ENCODE measurements at regions not wholly inside any gene's neighbourhood (a gene's known extent, or its start where the extent isn't known, plus 50 kb on each side); places are given as distances from the start of the nearest gene placed in this dataset.
"Not testable (repeated sequence)": the region's sequence is repeated elsewhere in the genome, so short reads cannot be mapped to it uniquely, and the experiment has no call there.

- WGBS, 2 donors: 70 to 83% methylated on average over 2 of the region's 2 CpGs
- Histone ChIP-seq H3K4me1 (no peaks in the 10 kb centered on the region), H3K9me3 (no peaks in the 10 kb centered on the region), H3K36me3 (replicated peaks in 1 of 2; ENCODE audit: insufficient read depth in 1 of 2, low read depth in 2 of 2) (no peaks in the 10 kb centered on the region), H3K27me3 (no peaks in the 10 kb centered on the region), H3K27ac (no peak overlapping the region), H3K4me3 (no peak overlapping the region)
- ATAC-seq (no peak), DNase-seq (no peak)
- TF ChIP-seq CTCF (IDR thresholded peaks at IDR 0.05) (no peak), POLR2A (IDR thresholded peaks at IDR 0.05) (no peak)
- intact Hi-C loops (cut with DNase I): no loop called here
Measured at GRCh38 chr3:96622878-96623277, 191.5 kb upstream of the EPHA6 start.

DNA sequence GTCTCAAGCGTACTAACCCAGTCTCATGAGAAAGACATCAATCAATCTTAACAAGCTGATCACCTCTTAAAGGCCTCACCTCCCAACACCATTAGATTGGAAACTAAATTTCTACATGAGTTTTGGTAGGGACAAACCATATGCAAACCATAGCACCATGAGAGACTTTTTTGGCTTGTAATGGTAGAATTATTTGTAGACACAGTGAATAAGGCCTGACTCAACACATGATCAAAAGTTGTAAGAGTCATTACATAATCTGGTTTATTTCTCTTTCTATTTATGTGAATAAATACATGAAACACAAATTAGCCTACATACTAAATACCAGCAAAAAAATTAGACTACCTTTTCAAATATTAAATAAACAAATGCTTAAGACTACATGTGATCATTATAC lies 183.3 kb upstream of the EPHA6 start:
- no peak for DNase-seq
- WGBS, 2 donors: 65 to 82% methylated on average over 1 of the region's 1 CpG
- no peak for TF ChIP-seq POLR2A (IDR thresholded peaks at IDR 0.05)
- Histone ChIP-seq H3K4me1 (no peaks in the 10 kb centered on the region), H3K4me3 (no peak overlapping the region), H3K27me3 (no peaks in the 10 kb centered on the region), H3K36me3 (replicated peaks in 1 of 2; ENCODE audit: insufficient read depth in 1 of 2, low read depth in 2 of 2) (no peaks in the 10 kb centered on the region), H3K27ac (no peak overlapping the region), H3K9me3 (no peaks in the 10 kb centered on the region)
- intact Hi-C loops (cut with DNase I): no loop called here
- ATAC-seq: no peak

GRCh38 chr3:96646596-96646995 lies 167.8 kb upstream of the EPHA6 start:
- Histone ChIP-seq H3K27ac (no peak overlapping the region), H3K36me3 (replicated peaks in 1 of 2; ENCODE audit: insufficient read depth in 1 of 2, low read depth in 2 of 2) (no peaks in the 10 kb centered on the region), H3K4me3 (no peak overlapping the region), H3K9me3 (no peaks in the 10 kb centered on the region), H3K27me3 (no peaks in the 10 kb centered on the region), H3K4me1 (no peaks in the 10 kb centered on the region)
- TF ChIP-seq POLR2A (IDR thresholded peaks at IDR 0.05): no peak
- no peak for TF ChIP-seq CTCF (IDR thresholded peaks at IDR 0.05)
- no peak for DNase-seq
- 64 to 87% methylated on average over 9 to 18 of the region's 20 CpGs for WGBS, 2 donors
- no peak for ATAC-seq
- intact Hi-C loops (cut with DNase I): no loop called here

- TF ChIP-seq POLR2A (IDR thresholded peaks at IDR 0.05) (no peak), CTCF (IDR thresholded peaks at IDR 0.05) (no peak)
- H3K27me3 ChIP-seq: no peaks in the 10 kb centered on the region
- no peaks in the 10 kb centered on the region for H3K36me3 ChIP-seq (replicated peaks in 1 of 2; ENCODE audit: insufficient read depth in 1 of 2, low read depth in 2 of 2)
- 70 to 74% methylated on average over 8 of the region's 8 CpGs for WGBS, 2 donors
- no peak overlapping the region for H3K27ac ChIP-seq
- no peak for ATAC-seq
- H3K9me3 ChIP-seq: no peaks in the 10 kb centered on the region
- H3K4me3 ChIP-seq: no peak overlapping the region
- intact Hi-C loops (cut with DNase I): no loop called here
- no peaks in the 10 kb centered on the region for H3K4me1 ChIP-seq
- DNase-seq: no peak
Measured at GRCh38 chr3:96657710-96658109, 156.7 kb upstream of the EPHA6 start.

DNA sequence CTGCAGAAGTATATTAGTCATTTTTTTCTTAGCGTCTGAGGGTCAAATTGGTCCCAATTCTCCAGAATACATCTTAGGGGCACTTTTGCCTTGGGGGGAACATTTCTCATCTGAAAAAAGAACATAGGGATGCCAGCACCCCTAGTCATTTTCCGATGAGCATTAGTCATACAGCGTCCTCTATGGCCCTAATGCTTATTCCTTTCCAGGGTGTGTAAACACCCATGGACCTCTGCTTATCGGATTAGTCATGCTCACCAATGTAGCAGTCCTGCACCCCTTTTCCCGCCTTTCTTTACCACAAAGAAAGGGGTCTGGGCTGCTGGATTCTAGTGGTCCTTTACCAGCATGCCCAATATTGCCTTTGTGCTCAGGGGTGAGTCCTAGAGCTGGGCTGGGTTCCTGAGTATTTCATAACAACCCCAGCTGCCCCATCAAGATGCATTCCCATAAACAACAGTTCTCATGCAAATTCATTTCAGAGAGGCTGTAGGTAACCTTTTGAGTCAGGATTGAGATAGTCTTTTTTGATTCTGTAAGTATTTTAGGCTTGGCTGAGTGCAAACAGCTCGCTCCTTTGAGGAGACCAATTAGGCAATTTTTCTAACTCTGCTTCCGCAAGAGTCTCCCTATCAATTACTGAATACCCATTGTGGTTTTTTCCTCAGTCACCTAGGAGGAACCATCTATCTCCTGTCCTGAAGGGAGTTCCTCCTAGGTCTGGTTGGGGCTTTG lies 142.4 kb upstream of the EPHA6 start:
- intact Hi-C loops (cut with DNase I); H3K27ac ChIP-seq; H3K9me3 ChIP-seq; H3K4me3 ChIP-seq; H3K27me3 ChIP-seq; DNase-seq; ATAC-seq; H3K4me1 ChIP-seq; H3K36me3 ChIP-seq (replicated peaks in 1 of 2; ENCODE audit: insufficient read depth in 1 of 2, low read depth in 2 of 2): not testable (repeated sequence)
- WGBS, 2 donors: 74 to 87% methylated on average over 7 of the region's 7 CpGs

GRCh38 chr3:96677156-96677555 lies 137.2 kb upstream of the EPHA6 start:
- ATAC-seq (no peak), DNase-seq (no peak)
- Histone ChIP-seq H3K9me3 (no peaks in the 10 kb centered on the region), H3K4me3 (no peak overlapping the region), H3K27ac (no peak overlapping the region), H3K27me3 (no peaks in the 10 kb centered on the region), H3K4me1 (no peaks in the 10 kb centered on the region), H3K36me3 (replicated peaks in 1 of 2; ENCODE audit: insufficient read depth in 1 of 2, low read depth in 2 of 2) (no peaks in the 10 kb centered on the region)
- intact Hi-C loops (cut with DNase I): no loop called here
- TF ChIP-seq POLR2A (IDR thresholded peaks at IDR 0.05): no peak
- TF ChIP-seq CTCF (IDR thresholded peaks at IDR 0.05): no peak
- WGBS, 2 donors: 0 to 8% methylated on average over 1 of the region's 1 CpG

All from body of pancreas (tissue), 4 donors.